NOMO-1 treated with dmso at 0.1 percent for 144 hours (cell line): ENCODE measurements at regions not wholly inside any gene's neighbourhood (a gene's known extent, or its start where the extent isn't known, plus 50 kb on each side); places are given as distances from the start of the nearest gene placed in this dataset.
"Not testable (repeated sequence)": the region's sequence is repeated elsewhere in the genome, so short reads cannot be mapped to it uniquely, and the experiment has no call there.

Experiments
- DNase-seq: peaks from one replicate; lab custom pipeline; 2025; ENCODE audit not compliant: unreplicated experiment; lab: John Stamatoyannopoulos, UW

- DNase-seq, result no peak
Measured at GRCh38 chr1:118304722-118305359, 119.8 kb upstream of the SPAG17 start.

- no peak for DNase-seq
Measured at GRCh38 chr1:118303534-118303933, 118.5 kb upstream of the SPAG17 start.

GRCh38 chr1:118303064-118303463, 118.0 kb upstream of the SPAG17 start:
- no peak for DNase-seq

GRCh38 chr1:118302145-118302544, 117.1 kb upstream of the SPAG17 start:
- no peak for DNase-seq

- DNase-seq, result no peak
Measured at GRCh38 chr1:118300808-118301207, 115.8 kb upstream of the SPAG17 start.

GRCh38 chr1:118298397-118298796, 113.4 kb upstream of the SPAG17 start:
- DNase-seq, result no peak

- DNase-seq, result no peak
Measured at GRCh38 chr1:118297521-118297920, 112.5 kb upstream of the SPAG17 start.

GRCh38 chr1:118294875-118295642, 110.0 kb upstream of the SPAG17 start:
- DNase-seq, result no peak

- DNase-seq, result no peak
Measured at GRCh38 chr1:118291661-118292060, 106.6 kb upstream of the SPAG17 start.

- DNase-seq, result no peak
Measured at GRCh38 chr1:118290571-118290970, 105.5 kb upstream of the SPAG17 start.

- no peak for DNase-seq
Measured at GRCh38 chr1:118290046-118290445, 105.0 kb upstream of the SPAG17 start.

- DNase-seq, result not testable (repeated sequence)
Measured at GRCh38 chr1:118280656-118281055, 95.6 kb upstream of the SPAG17 start.

GRCh38 chr1:118275472-118276115, 90.6 kb upstream of the SPAG17 start:
- no peak for DNase-seq

- DNase-seq, result no peak
Measured at GRCh38 chr1:118272884-118273283, 87.9 kb upstream of the SPAG17 start.

- DNase-seq, result no peak
Measured at GRCh38 chr1:118271883-118272282, 86.9 kb upstream of the SPAG17 start.

GRCh38 chr1:118269598-118269997, 84.6 kb upstream of the SPAG17 start:
- DNase-seq, result no peak

GRCh38 chr1:118266436-118266835, 81.4 kb upstream of the SPAG17 start:
- DNase-seq, result no peak

- no peak for DNase-seq
Measured at GRCh38 chr1:118264343-118264742, 79.3 kb upstream of the SPAG17 start.

GRCh38 chr1:118262865-118263264, 77.8 kb upstream of the SPAG17 start:
- DNase-seq, result no peak

GRCh38 chr1:118258975-118259374, 73.9 kb upstream of the SPAG17 start:
- DNase-seq, result no peak

GRCh38 chr1:118257946-118258345, 72.9 kb upstream of the SPAG17 start:
- no peak for DNase-seq
